Left cardiac atrium (tissue), 4 donors: ENCODE measurements at regions not wholly inside any gene's neighbourhood (a gene's known extent, or its start where the extent isn't known, plus 50 kb on each side); places are given as distances from the start of the nearest gene placed in this dataset.

Experiments used
- ATAC-seq, 2 donors: fragments of 200-7000 bp; cut with Tn5 transposase; one replicate each; pipeline ENCODE4 v1.9.1; 2020; ENCODE audit warnings: mild to moderate bottlenecking in 2 of 2, moderate library complexity in 2 of 2
- DNase-seq: peaks from one replicate; pipeline ENCODE4 v3.0.0-alpha.2; 2020
- intact Hi-C, 2 donors: fragments of 100-400 bp; cut with DNase I; formaldehyde crosslinking; loops; one replicate each; pipeline versions ENCODE4 v1.14.1 to v1.15.1; 2022 to 2023
- donor health status: DM: no; HTN: yes; CAD: no.
- donor health status: DM: no; HTN: yes; CAD: no; lungs with severe emphysema.
- donor health status: DM: yes; HTN: yes; CAD: no.
- donor health status: Dilated cardiomyopathy.

DNA sequence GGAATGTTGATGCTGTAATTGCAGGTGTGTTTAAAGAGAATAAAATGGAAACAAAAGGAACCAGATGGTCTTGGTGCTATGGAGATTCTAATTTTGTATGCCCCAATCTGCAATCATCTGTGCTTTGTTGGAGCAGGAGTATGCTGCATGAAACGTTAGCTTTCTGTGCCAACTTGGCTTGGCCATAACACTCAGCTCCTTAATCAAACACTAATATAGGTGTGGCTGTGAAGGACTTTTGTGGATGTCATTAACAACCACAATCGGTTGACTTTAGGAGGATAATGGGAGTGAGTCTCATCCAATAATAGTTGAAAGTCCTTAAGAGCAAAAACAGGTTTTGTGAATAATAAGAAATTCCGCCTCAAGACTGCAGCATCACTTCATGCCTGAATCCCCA, 399.2 kb downstream of the NLGN4X start:
- intact Hi-C loops, result no loop called here
- ATAC-seq (no peak), DNase-seq (no peak)

DNA sequence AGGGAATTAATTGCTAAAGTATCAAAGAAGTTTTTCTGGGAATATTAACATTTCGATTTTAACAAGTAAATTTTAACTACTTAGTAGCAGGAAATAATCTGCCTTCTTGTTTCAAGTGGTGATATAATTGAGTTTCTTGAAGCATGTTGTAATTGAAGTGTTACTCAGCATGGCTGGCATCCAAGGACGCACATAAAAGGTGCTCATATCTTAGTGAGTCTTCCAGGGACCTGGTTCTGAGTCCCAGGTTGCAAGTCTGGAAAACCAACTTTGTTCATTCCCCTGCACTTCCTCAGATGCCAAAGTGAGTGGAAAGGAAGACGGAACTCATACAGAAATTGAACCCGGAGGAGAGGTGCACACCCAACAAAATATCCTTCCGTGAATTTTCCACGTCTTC, 399.6 kb downstream of the NLGN4X start:
- intact Hi-C loops, result no loop called here
- no peak for ATAC-seq
- no peak for DNase-seq

DNA sequence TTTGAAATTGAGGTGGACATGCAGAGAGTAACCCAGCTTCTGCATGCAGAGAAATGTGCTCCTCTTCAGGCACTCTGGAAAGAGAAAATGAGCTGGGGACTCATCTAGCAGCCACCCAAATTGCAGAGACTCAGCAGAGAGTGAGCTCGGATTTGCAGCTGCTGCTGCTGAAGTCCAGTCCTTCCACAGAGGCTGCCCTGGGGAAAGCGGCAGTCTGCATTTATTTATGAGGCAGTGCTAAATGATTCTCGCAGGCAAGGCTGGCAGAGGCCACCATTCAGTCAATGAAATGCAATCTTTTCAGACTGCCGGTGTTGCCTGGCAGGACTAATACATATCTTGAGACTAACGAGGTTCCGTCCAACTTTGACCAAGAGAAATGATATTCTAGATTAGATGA, 404.8 kb downstream of the NLGN4X start:
- intact Hi-C loops, result no loop called here

DNA sequence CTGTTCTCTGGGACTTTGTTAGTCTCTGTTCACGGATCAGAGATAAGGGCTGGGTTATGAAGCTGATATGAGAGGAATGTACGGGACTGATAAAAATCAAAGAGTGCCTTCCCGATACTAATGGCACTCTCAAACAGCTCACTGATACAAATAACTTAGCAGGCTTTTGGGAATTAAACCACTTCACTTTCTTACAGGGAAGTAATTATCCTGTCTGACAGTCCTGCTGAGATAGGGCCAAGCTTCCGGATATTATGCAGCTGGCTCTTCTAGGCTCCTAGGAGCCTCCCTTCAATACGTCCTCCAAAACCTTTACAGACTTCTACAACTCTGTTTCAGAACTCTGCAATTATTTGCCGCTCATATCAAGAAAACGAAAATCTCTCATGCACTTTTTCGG, 418.0 kb downstream of the NLGN4X start:
- ATAC-seq, result no peak

More for the DNA sequence above, 404.8 kb downstream of the NLGN4X start:
- DNase-seq, result no peak
- ATAC-seq, result no peak

DNA sequence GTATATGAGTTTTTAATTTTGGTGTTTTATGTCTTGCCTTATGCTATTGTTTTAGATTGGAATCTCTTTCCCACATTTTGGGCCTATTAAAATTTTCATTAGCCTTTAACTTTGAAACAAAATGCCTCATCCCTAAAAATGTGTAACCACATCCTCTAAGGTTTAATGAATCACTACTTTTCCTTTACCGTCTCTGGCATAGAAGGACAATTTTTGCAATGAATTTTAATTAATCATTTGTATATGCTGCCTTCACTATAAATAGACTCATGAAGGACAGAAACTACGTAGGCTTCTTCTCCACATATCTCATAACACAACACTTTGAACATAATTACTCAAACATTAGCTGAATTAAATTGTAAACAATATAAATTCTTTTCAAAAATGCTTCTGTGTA, 421.5 kb downstream of the NLGN4X start:
- ATAC-seq (no peak), DNase-seq (no peak)
- intact Hi-C loops, result no loop called here

More for the DNA sequence above, 418.0 kb downstream of the NLGN4X start:
- DNase-seq, result no peak
- intact Hi-C loops, result no loop called here

DNA sequence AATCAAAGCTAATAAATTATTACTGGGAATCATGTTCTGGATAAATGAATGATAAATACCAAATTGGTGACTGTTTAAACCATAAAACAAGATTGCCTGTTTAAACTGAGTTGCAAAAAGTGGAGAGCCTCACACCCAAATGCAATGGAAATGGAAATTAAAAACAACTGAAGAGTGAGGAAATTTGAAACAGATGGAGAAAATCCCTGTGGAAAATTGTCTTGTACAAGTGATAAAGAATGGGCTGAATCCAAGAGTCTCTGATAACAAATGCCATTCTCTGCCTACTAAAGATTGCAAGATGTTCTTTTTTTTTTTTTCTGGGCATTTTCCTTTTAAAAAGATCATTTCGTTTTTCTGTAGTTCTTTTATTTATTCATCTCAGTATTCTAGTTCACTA, 426.3 kb downstream of the NLGN4X start:
- no peak for DNase-seq
- no peak for ATAC-seq
- intact Hi-C loops, result no loop called here

DNA sequence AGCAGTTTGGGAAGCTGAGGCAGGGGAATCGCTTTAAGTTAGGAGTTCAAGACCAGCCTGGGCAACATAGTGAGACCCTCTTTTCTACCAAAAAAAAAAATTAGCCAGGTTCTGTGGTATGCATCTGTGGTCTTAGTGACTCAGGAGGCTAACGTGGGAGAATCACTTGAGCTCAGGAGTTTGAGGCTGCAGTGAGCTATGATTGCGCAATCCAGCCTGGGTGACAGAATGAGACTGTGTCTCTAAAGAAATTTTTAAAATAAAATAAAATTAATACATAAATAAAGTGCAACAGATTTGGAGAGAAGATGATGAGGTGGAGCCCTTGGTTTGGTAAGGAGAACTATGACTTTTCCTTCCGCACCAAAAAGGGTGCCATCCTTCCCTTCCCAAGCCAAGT, 436.9 kb downstream of the NLGN4X start:
- intact Hi-C loops, result no loop called here
- ATAC-seq (no peak), DNase-seq (no peak)

DNA sequence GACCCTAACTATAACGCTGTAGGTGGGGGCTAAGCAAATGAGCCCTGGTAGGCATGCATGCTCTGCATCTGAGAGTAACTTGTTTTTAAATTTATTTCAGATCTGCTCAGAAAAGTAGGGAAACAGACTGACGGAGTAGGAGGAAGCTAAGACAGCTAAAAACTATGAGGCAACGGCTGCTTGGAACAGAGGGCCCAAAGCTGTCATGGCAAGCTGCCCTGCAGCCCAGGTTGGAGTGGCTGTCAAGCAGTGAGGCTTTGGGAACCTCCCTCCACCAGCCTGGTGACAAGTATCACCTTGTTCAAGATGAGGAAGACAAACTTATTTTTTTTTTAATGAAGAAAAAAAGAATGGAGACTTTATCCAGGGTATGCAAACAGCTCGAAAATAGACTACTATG, 439.8 kb downstream of the NLGN4X start:
- ATAC-seq, result no peak
- intact Hi-C loops, result no loop called here
- DNase-seq, result no peak

DNA sequence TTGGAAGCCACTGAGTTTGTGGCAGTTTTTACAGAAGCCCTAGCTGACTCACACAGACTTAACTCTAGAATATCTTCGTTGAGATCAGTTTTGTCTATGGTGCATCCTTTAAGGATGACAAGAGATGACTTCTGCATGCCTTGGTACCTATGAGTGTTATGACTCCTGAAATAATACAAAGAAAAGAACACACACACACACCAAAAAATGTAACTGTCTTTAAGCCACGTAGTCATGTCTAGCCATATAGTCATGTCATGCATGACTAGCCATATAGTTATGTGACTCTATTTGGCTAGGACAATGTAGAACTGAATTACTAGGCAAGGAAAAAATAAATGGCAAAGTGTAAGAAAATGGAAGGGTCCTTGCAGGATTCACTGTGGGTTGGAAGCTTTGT, 447.8 kb downstream of the NLGN4X start:
- no peak for DNase-seq
- ATAC-seq, result no peak
- intact Hi-C loops, result no loop called here

DNA sequence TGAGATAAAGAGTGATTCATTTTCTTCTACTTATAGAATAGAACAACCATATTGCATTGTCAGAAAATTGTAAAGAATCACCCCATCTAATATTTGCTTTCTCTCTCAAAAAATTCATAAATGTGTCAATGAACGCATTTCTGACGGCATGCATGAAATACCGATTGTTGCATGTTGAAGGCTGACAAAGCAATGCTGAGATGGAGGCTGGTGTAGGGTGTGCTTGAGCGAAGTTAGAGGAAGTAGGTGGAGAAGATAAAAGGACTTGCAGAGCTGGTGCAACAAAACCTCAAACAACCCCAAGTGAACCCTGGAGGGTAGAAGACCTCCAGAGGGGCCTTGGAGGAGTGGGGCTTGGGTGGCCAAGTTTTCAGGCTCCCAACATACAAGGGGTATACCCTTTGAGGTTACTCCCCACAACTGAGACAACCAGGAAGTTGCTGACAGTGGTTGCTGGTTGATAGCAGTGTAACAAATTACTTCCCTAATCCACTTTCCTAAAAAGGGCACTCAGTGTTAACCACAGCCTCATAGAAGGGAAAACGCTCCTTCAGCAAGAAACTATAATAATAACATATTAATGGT, 452.7 kb downstream of the NLGN4X start:
- DNase-seq (no peak), ATAC-seq (no peak)
- intact Hi-C loops, result no loop called here

DNA sequence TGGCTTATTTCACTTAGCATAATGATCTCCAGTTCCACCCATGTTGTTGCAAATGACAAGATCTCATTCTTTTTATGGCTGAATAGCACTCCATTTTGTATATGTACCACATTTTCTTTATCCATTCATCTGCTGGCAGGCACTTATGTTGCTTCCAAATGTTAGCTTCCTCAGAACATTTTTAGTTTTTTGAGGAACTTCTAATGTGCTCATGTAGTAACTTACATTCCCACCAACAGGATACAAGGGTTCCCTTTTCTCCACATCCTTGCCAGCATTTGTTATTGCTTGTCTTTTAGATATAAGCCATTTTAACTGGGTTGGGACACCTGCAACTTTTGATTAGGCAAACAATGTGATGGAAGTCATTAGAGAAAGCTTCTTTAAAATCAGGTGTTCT, 454.2 kb downstream of the NLGN4X start:
- DNase-seq, result no peak
- no peak for ATAC-seq
- intact Hi-C loops, result no loop called here

DNA sequence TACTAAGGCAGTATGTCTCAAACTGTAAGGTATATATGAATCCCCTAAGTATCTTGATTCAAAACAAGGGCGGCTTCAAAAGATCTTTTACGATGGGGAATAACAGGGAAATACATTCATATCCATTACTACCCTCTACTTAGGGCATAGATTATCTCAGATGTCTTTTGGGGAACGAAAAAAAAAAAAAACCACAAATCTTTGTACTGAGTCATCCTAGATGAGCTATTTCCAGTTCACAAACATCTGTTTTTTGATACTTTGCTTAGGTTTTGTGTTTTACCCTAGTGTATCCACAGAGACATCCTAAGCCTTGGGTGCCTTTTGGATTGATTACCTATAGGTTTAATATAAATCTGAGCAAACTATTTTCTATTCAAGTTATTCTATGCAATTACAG, 457.2 kb downstream of the NLGN4X start:
- intact Hi-C loops, result no loop called here
- no peak for ATAC-seq
- no peak for DNase-seq

DNA sequence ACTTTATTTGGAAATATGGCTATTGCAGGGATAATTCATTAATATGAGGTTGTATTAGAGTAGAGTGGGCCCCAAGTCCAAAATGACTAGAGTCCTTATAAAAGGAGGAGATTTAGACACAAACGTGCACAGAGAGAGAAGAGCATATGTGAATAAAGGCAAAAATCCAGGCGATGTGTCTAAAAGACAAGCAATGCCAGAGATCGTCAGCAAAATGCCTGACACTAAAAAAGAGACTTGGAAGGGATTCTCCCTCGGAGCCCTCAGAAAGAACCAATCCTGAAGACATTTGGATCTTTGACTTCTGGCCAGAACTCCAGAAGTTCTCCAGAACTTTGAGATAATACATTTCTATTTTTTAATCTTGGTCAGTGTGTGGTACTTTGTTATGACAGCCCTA, 472.1 kb downstream of the NLGN4X start:
- intact Hi-C loops, result no loop called here

DNA sequence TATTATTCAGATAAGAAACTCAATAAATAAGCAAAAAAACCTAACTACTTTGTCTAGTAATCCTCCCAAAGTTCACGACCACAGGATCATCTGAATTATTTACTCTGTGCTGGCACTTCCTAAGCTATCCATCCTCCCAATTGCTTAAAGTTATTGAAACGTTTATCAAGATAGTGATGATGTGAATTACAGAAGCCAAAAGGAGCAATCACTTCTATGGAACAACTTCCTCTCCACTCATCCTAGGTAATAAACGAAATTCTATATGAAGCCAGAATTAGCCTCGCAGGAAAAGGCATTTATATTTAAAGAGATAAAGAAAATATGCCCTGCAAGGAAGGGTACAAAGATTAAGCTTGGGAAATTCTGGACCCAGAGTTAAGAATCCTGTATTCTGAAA, 475.4 kb downstream of the NLGN4X start:
- intact Hi-C loops, result no loop called here
- ATAC-seq, result no peak
- DNase-seq, result no peak

More for the DNA sequence above, 472.1 kb downstream of the NLGN4X start:
- ATAC-seq (no peak), DNase-seq (no peak)

DNA sequence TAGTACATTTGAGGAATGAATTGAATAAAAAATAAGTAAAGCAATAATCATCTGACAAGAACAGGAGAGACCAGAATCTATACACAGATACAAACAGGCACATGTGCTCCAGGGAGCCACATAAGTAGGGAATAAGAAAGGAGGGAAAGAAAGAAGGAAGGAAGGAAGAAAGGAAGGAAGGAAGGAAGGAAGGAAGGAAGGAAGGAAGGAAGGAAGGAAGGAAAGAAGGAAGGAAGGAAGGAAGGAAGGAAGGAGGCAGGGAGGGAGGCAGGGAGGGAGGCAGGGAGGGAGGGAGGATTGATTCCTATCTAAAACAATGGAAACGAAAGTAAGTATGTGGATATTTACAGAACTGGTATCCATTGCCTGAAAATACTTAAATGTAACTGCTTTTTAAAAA, 475.8 kb downstream of the NLGN4X start:
- ATAC-seq (no peak), DNase-seq (no peak)
- intact Hi-C loops, result no loop called here

DNA sequence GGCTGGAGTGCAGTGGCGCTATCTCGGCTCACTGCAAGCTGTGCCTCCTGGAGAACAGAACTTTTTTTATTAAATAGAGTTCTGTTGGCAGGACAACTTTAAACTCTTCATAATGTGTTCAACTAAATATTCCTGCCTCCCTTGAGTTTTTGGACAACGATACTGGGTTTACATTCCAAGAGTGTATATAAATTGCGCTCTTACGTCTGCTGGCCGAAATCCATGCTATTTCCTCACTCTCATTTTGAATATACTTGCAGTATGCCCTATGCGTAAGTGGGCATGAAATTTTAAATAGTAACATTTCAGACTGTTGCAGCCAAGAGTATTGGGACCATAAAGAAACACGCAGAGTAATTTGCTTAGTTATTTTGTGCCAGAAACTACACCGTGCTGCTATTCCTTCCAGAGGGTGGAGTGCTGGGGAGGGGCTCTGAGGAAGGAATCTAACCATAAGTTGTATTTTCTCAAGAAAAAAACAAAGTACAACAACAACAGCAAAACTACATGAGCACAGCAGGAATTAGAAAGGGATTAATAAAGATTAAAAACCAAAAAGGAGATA, 480.0 kb downstream of the NLGN4X start:
- no peak for ATAC-seq
- no peak for DNase-seq
- intact Hi-C loops, result no loop called here

DNA sequence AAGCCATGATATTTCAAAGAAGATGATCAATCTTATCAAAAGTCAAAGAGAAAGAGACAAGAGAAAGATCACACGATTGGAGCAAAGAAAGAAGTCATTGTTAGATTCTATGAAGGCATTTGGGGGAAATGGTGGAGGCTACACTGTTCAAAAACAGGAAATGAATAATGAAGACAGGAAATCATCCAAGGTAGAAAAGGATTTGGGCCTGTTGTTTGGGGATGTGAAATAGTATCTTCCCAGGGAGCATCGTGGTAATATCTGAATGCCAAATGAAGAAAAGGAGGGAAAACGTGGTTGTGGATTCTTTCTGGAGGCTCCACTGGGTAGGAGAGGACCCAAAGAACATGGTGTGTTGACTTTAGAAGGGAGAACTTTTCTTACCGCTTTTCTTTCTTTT, 482.4 kb downstream of the NLGN4X start:
- intact Hi-C loops, result no loop called here
- no peak for ATAC-seq
- DNase-seq, result no peak

DNA sequence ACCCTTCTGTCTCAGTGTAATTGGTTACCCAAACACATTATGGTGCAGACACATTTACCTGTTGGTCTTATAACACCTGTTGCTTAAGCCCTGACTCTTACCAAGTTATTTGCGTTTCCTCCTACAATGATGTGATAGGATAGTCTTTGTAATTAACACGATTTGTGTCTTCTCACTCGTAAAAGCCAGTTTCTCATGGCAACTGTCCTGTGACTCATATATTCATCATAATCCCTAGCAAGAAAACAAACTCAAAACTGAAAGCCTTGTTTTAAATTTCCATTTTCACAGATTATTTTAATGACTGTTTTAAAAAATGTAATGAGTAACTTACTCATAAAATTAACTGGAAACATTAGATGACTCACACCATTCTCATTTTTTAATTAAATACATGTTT, 495.2 kb downstream of the NLGN4X start:
- intact Hi-C loops, result no loop called here
- DNase-seq, result no peak
- ATAC-seq, result no peak

DNA sequence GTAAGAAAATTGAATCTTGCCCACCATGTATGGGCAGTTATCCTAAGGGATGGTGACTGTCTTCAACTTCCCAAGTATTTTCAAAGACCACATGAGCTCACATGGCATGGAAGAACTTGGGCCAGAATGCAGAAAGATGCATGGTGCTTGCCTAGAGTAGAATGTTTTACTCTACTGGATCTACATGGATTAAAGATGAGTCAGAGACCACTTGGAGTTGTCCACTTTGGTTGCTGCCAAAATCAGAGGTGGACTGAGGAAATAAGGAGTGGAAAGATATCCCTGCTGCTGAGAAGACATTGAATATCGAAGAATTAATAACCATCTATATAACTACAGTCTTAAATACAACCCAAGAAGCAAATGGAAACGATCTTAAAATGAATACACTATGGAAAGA, 498.1 kb downstream of the NLGN4X start:
- intact Hi-C loops, result no loop called here
- ATAC-seq (no peak), DNase-seq (no peak)

DNA sequence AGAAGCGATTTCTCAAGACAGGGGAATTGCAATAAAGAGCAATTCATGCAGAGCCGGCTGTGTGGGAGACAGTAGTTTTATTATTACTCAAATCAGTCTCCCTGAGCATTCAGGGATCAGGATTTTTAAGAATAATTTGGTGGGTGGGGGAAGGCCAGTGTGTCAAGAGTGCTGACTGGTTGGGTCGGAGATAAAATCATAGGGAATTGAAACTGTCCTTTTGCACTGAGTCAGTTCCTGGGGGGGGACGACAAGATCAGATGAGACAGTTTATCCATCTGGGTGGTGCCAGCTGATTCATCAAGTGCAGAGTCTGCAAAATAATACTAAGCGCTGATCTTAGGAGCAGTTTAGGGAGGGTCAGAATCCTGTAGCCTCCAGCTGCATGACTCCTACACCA, 502.4 kb downstream of the NLGN4X start:
- intact Hi-C loops, result no loop called here
- peak in 1 of 2 donors; percentile 44 for ATAC-seq
- no peak for DNase-seq

DNA sequence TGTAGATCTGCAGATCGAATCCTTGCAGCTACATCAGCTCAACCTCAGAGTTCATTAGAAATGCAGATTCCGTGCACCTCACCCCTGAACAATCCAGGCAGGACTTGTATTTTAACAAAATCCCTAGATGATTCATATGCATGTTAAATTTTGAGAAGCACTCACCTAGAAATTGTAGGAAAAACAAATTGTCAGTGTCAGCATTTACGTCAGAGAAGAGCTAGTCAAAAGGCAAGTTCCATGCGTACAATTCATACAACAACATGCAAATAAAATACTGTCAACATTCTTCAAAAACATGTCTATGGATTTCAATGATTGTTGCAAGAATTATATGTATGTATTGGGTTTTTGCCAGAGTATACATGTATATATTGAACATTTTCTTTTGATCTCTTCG, 504.5 kb downstream of the NLGN4X start:
- DNase-seq (no peak), ATAC-seq (no peak)
- intact Hi-C loops, result no loop called here

DNA sequence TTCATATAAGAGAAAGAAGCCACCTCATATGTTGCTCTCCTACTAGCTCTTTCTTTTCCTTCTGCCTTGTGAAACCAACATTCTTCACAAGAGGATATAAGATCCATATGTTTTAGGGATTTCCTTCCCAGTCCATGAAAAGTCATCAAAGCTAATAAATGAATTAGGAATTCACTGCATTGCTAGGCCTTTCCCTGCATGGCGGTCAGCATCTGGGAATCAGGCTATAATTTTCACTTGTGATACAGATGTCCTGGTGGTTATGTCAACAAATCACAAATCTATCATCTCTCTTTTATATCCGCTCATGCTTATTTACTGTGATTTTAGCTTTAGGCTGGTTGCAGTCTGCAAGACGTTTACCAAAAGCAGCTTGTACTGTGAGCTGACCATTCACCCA, 510.0 kb downstream of the NLGN4X start:
- intact Hi-C loops, result no loop called here
- DNase-seq (no peak), ATAC-seq (no peak)
